ENCODE measurements at regions not wholly inside any gene's neighbourhood (a gene's known extent, or its start where the extent isn't known, plus 50 kb on each side); places are given as distances from the start of the nearest gene placed in this dataset.

DNA sequence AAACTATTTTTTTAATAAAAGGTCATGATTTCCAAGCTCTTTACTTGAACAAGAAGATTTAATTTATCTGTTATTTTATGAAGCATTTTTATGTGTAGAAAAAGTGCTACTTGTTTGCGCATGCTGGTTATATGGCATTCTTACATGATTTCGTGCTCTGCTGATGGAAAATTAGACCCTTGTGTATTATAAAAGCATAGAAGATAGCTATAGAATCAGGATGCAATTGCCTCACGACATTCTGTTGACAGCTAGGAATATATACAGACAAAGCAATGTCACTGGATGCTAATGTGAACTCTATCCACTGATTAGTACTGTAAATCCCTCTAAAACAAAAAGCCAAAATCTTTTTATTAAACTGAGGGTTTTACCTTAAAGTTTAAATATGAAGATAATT lies 255.9 kb downstream of the MDFIC start:
- TF ChIP-seq GLIS3 (CRISPR knock-in tag; IDR thresholded peaks at IDR 0.05) = no peak
- TF ChIP-seq CSDC2 (CRISPR knock-in tag; IDR thresholded peaks at IDR 0.05) = no peak
- no peak for TF ChIP-seq BACH2 (CRISPR knock-in tag; IDR thresholded peaks at IDR 0.05; ENCODE audit: borderline replicate concordance)

All from SK-N-SH treated with all-trans-retinoic acid at 6 μM for 48 hours (cell line).